ENCODE measurements at regions not wholly inside any gene's neighbourhood (a gene's known extent, or its start where the extent isn't known, plus 50 kb on each side); places are given as distances from the start of the nearest gene placed in this dataset.

- no peak for DNase-seq (ENCODE audit: low spot score)
- ChIA-PET CTCF (no interaction called here), POLR2A (ENCODE audit: low non-redundant PET) (no interaction called here)
- no peak overlapping the region for H3K27ac ChIP-seq
- no peak for TF ChIP-seq CTCF (conservative IDR thresholded peaks at IDR 0.05; ENCODE audit: low read depth)
Observed at GRCh38 chr9:30121611-30122010, 2262.8 kb upstream of the ACO1 start.

- H3K27ac ChIP-seq = no peak overlapping the region
- TF ChIP-seq CTCF (conservative IDR thresholded peaks at IDR 0.05; ENCODE audit: low read depth) = no peak
- ChIA-PET CTCF (no interaction called here), POLR2A (ENCODE audit: low non-redundant PET) (no interaction called here)
- no peak for DNase-seq (ENCODE audit: low spot score)
Observed at GRCh38 chr9:30125881-30126280, 2258.6 kb upstream of the ACO1 start.

GRCh38 chr9:30127371-30127770, 2257.1 kb upstream of the ACO1 start:
- CTCF ChIA-PET = interaction anchor here (0.5 kb wide), 1 partner anchor 55 kb away, joined by 4 read pairs; no protein-coding TSS in a partner anchor
- H3K27ac ChIP-seq = no peak overlapping the region
- POLR2A ChIA-PET (ENCODE audit: low non-redundant PET) = no interaction called here
- DNase-seq (ENCODE audit: low spot score) = no peak
- TF ChIP-seq CTCF (conservative IDR thresholded peaks at IDR 0.05; ENCODE audit: low read depth) = no peak

- POLR2A ChIA-PET (ENCODE audit: low non-redundant PET) = no interaction called here
- TF ChIP-seq CTCF (conservative IDR thresholded peaks at IDR 0.05; ENCODE audit: low read depth) = no peak
- H3K27ac ChIP-seq = no peak overlapping the region
Observed at GRCh38 chr9:30140407-30140806, 2244.0 kb upstream of the ACO1 start.

GRCh38 chr9:30160570-30160969, 2223.9 kb upstream of the ACO1 start:
- ChIA-PET CTCF (no interaction called here), POLR2A (ENCODE audit: low non-redundant PET) (no interaction called here)
- no peak for DNase-seq (ENCODE audit: low spot score)
- TF ChIP-seq CTCF (conservative IDR thresholded peaks at IDR 0.05; ENCODE audit: low read depth) = no peak
- H3K27ac ChIP-seq = no peak overlapping the region

More at GRCh38 chr9:30140407-30140806, 2244.0 kb upstream of the ACO1 start:
- DNase-seq (ENCODE audit: low spot score) = no peak
- CTCF ChIA-PET = no interaction called here

GRCh38 chr9:30172206-30172605, 2212.2 kb upstream of the ACO1 start:
- CTCF ChIA-PET = no interaction called here
- H3K27ac ChIP-seq = no peak overlapping the region
- TF ChIP-seq CTCF (conservative IDR thresholded peaks at IDR 0.05; ENCODE audit: low read depth) = no peak
- no peak for DNase-seq (ENCODE audit: low spot score)
- POLR2A ChIA-PET (ENCODE audit: low non-redundant PET) = no interaction called here

GRCh38 chr9:30178610-30179009, 2205.8 kb upstream of the ACO1 start:
- H3K27ac ChIP-seq = no peak overlapping the region
- CTCF ChIA-PET = no interaction called here
- no peak for TF ChIP-seq CTCF (conservative IDR thresholded peaks at IDR 0.05; ENCODE audit: low read depth)
- POLR2A ChIA-PET (ENCODE audit: low non-redundant PET) = no interaction called here
- no peak for DNase-seq (ENCODE audit: low spot score)

Measured in RWPE1 (cell line).